NT2/D1 (cell line): ENCODE measurements at regions not wholly inside any gene's neighbourhood (a gene's known extent, or its start where the extent isn't known, plus 50 kb on each side); places are given as distances from the start of the nearest gene placed in this dataset.

Source experiments
- YY1 ChIP-seq: IDR thresholded peaks from 2 replicates; pipeline ENCODE4 v1.6.1; 2011; ENCODE audit not compliant: insufficient read length, insufficient read depth
- ZNF274 ChIP-seq: IDR thresholded peaks from 2 replicates; pipeline ENCODE4 v1.6.1; 2011; ENCODE audit warnings: mild to moderate bottlenecking, low read depth, low read length

- TF ChIP-seq YY1 (no peak), ZNF274 (no peak)
Measured at GRCh38 chr18:73352546-73352945, 484.8 kb upstream of the NETO1 start.
